AG09319 (cell line): ENCODE measurements at regions not wholly inside any gene's neighbourhood (a gene's known extent, or its start where the extent isn't known, plus 50 kb on each side); places are given as distances from the start of the nearest gene placed in this dataset.

Experiments used
- DNase-seq: peaks from one replicate; pipeline ENCODE4 v3.0.0-alpha.2; 2010; ENCODE audit warnings: low read depth; ENCODE audit errors: extremely low read depth
- TF ChIP-seq, protein P1 (sequence below): IDR thresholded peaks from 2 replicates; pipeline ENCODE4 v1.5.1; 2011; ENCODE audit warnings: low read depth, mild to moderate bottlenecking, inconsistent platforms, low read length, moderate library complexity

DNA sequence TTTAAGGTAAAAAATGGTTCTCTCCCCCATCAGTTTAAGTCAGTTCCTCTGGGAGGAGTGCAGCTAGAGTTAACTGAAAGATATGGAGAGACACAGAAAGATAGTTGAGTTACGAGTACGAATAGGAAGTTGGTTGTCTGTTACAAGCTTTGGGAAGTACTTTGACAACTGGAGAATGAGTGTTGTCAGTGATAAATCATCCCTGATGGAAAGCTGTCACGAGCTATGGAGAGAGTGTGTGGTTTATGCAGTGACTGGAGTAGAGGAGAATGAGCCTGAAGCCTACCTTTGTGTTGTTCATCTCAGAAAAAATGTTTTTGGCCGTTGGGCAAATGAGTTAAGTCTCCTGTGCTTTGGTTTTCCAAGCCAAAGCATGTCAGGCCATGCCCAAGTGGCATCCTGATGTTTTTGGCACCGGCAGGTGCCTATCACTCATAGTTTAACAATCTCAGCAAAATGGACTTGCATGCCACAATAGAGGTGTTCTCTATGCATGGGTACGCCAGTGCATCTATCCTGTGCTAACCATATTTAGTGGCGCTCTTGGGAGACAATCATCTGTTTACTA is 350.2 kb downstream of the IRS2 start:
- no peak for DNase-seq
- TF ChIP-seq, protein P1, sequence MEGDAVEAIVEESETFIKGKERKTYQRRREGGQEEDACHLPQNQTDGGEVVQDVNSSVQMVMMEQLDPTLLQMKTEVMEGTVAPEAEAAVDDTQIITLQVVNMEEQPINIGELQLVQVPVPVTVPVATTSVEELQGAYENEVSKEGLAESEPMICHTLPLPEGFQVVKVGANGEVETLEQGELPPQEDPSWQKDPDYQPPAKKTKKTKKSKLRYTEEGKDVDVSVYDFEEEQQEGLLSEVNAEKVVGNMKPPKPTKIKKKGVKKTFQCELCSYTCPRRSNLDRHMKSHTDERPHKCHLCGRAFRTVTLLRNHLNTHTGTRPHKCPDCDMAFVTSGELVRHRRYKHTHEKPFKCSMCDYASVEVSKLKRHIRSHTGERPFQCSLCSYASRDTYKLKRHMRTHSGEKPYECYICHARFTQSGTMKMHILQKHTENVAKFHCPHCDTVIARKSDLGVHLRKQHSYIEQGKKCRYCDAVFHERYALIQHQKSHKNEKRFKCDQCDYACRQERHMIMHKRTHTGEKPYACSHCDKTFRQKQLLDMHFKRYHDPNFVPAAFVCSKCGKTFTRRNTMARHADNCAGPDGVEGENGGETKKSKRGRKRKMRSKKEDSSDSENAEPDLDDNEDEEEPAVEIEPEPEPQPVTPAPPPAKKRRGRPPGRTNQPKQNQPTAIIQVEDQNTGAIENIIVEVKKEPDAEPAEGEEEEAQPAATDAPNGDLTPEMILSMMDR, result no peak

DNA sequence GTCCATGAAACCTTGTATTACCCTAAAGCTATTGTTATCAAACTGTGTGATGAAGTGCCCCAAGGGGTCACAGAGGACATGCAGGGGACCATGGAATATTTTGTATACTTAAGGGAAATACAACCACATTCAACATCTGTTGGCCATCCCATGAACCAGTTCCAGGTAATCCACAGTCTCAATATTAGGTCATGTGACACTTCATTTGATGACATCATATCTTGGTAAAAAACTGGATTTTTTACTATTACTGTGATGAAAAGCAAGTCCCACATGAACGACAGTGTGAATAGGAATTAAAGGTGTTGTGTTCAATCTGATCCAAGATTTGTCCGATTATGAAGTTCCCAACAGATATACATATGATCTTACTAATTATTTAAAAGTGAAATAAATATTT is 355.2 kb downstream of the IRS2 start:
- TF ChIP-seq, protein P1, result no peak
- no peak for DNase-seq

DNA sequence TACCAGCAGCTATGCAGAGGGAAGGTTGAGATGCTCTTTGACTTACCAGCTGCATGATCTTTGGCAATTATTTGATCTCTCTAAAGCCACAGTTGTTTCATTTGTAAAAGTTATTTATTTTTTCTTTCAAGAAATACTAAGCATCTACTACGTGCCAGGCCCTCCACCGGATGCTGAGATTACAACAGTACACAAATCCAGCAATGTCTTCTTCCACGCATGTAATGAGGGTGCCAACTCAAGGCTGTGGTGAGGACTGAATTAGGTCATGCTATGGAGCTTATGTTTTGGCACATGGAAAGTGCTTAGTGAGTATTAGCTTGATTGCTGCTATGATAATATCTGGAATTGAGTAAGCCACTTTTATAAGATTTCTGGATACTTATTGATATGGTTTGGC is 358.2 kb downstream of the IRS2 start:
- DNase-seq, result no peak
- TF ChIP-seq, protein P1, result no peak

DNA sequence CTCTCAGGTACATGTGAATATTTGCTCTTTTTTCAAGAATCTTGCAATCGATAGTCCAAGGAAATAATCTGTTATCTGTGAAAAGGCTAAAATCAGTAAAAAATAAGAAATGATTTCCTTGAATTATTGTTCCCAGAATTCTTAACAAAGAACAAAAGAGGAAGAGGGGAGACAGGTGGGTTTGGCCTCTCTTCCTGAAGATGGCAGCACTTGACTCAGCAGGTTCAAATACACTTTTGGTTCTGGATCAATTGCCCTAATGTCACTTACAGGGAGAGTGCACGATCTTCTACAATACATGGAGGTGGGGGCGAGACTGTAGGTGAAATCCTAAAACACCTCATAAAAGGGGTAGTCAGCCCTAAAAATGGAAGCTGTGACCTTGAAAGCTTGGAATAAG is 358.7 kb downstream of the IRS2 start:
- no peak for DNase-seq
- TF ChIP-seq, protein P1, result no peak; the same call in 1 of the 2 replicates

DNA sequence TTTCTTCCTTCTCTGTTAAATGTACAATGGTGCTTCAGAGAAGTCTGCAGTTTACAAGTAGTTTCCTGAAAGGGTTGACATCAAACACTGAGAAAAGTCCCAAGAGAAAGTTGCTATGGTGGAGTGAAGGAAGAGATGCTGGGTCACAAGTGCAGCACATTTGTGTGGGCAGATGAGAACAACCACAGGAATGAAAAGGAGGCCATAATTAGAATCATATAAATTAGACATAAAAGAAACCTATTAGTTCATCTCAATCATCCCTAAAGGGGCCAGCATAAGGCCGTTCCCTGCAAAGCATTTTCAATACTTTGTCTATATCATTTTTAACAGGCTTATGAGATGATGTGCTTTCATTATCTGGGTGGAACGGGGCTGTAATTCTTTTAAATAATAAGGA is 359.2 kb downstream of the IRS2 start:
- no peak for DNase-seq

DNA sequence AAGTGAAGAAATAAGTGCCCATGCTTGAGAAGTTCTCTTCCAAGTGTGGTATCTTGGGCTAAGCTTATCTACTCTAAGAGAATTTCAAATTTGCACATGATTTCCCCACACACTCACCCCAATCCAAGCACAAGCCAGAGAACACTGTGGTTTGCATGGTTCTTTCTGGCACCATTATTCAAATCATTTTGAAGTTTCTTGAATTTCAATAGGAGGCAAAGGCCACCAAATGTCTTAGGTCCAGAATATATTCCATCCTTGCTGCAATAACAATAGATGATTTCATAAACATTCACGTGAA is 359.7 kb downstream of the IRS2 start:
- TF ChIP-seq, protein P1, result no peak
- no peak for DNase-seq

More for the DNA sequence above, 359.2 kb downstream of the IRS2 start:
- TF ChIP-seq, protein P1, result no peak

DNA sequence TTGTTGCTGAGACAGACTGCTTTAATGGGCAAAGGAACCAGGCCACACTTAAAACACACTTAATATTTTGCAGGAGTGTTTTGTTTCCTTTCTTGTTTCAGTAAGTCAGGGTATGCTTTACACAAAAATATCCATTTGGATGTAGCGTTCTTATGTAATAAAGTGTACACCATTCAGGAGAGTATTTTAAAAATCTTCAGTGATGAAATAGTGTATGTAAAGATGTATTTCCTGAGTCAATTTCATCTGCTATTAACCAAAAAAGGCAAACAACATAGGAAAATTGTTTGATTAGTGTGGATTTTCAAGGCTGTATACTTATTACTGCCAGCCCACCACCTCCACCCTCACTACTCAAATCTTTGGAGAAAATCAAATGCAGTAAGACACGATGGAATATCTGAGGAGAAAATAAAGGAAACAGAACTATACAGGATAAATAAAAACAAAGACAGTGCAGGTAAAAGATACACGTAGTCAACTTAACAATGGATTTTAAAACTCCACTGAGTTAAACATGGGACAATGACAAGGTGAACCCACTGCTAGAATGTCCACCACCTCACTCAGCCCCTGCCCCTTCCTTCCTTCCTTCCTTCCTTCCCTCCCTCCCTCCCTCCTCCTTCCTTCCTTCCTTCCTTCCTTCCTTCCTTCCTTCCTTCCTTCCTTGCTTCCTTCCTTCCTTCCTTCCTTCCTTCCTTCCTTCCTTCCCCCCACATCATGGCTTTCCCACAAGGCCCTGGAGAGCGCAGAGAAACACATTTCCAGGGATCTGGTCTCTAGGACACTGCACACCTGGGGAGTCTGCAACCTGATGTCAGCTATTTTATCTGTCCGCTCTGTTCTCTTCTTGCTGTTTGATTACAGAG is 360.3 kb downstream of the IRS2 start:
- TF ChIP-seq, protein P1, result no peak

More for the DNA sequence above, 360.3 kb downstream of the IRS2 start:
- no peak for DNase-seq
